NOMO-1 treated with DMSO at 0.1 percent for 48 hours (cell line): ENCODE measurements at regions not wholly inside any gene's neighbourhood (a gene's known extent, or its start where the extent isn't known, plus 50 kb on each side); places are given as distances from the start of the nearest gene placed in this dataset.
A peak's percentile ranks its signal among the peaks of the same experiment; 100 is the strongest.

Experiments
- DNase-seq: peaks from one replicate; lab custom pipeline; 2025; ENCODE audit not compliant: unreplicated experiment; lab: John Stamatoyannopoulos, UW

DNA sequence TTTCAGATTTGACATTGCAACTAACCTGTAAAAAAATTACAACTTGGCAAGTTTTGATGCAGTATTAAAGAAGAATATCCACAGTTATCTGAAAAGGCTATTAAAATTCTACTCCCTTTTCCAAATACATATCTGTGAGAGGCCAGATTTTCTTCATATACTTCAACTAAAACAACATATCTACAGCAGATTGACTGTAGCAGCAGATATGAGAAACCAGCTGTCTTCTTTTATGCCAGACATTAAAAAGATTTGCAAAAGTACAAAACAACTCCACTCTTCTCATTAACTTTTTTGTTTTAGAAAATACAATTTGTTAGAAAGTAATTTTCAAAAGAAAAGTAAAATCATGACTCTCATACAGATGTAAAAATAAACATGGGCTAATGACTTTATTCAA, 281.1 kb upstream of the PCSK5 start:
- DNase-seq: no peak

DNA sequence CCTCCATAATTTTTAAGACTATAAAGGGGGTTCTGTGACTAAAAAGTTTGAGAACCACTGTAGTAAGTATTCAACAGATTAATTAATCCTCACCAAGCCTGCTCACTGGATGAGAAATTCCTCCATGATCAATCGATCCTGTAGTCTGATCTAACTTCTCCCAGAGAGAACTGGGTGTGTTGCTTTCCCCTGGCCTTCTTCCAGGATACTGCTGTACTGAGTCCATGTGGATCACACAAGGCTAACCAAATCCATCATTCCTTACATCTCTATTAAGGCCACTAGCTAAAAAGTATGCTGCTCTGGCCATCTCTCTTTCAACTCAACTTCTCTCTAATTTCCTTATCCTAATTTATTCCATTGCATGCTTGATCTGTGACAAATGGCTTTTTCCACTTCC, 280.2 kb upstream of the PCSK5 start:
- DNase-seq: no peak

DNA sequence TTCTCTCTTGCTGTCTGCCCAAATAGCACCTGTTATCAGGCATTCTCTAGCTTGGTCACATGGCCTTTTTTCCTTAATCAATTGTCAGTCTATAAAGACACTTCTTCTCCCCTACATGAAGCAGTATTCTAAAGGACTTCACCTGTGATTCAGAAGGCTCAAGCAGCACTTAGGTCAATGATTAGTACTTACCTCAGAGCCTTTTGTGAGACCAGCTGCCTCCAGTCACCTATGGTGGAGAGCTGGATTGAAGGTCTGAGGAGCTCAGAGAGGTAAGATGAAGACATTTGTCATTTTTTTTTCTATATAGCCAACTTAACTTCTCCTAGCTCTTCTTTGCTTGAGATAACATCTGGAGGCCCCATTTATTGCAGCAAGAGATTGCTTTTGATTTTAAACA, 278.3 kb upstream of the PCSK5 start:
- no peak for DNase-seq

DNA sequence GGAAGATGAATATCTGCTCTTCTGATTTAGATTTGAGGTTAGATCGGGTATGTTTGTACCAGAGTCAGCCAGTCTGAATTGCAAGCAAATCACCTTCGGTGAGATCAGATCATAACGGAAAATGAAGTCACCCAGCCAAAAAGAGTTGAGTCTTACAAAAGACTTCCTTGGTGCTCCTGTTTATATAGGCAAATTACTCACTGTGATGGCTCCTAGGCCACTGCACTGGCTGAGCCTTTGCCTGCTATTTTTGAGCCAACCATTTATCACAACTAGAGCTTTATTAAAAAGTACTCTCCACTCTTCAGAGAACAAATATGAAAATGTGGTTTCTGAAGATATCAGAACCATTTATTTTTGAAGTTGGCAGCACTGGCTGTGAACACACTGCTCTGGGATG, 277.7 kb upstream of the PCSK5 start:
- no peak for DNase-seq

DNA sequence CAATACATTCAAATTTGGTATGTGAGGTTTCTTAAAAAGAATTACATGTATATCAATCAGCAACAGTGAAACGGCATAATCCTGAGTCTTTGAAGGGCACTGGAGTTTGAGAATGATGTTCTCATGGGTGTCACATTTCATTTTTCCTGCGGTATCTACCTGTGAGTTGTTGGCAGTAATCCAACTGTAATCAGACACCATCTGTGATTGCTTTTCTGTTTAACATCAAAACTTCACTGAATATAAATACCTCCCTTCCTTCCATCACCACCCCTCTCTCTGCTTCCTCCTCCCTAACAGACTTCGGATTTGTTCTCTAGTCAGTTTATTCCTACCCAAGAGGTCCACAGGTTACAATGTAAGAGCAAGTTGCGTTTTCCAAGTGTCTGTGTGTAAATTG, 275.2 kb upstream of the PCSK5 start:
- DNase-seq: no peak

DNA sequence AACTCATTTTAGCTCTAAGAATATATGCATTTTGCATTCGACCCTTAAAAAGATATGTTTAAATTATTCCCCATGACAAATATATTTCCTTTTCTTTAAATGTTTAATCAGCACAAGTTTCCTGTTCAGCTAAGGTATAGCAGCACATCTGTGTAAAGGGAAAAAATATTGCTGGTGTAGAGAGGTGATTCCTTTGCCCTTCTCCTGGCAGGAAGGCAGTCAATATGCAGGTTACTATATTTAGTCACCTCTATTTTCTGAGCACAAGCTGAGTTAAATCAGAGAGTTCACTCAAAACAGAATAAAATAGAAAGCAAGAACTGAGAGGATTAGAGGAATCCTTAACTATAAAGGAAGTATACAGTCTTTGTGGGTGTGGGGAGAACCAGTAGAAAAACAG, 274.4 kb upstream of the PCSK5 start:
- DNase-seq: no peak

DNA sequence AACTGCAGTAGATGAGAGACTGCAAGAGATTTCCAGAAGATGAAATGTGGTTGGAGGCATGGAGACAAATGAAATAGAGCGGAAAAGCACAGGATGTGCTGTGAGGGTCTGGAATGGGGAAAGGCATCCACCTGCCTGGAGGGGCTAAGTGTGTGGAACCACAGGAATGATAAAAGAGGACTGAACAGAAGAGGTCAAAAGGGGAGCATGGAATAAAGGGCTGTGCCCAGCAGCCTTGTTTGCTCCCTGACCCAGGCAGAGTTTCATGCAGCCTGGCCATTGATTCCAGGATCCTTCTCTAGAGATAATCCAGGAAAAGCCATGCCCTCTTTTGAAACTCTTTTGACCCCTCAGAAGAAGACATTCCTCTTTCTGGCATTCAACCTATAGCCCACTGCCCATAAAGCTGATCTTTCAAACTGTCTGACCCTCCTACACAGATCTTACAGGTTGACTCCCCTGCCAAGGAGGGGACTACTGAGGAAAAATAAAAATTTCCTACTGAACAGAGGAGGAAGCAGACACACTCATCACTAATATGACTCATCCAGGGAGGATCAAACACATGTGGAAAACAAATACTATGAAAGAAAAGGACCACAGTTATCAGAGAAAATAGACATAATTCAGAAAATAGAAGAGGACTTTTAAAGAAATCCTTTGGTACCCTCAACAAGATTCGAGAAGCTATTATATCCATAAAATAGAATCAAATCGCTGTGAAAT, 273.5 kb upstream of the PCSK5 start:
- no peak for DNase-seq

DNA sequence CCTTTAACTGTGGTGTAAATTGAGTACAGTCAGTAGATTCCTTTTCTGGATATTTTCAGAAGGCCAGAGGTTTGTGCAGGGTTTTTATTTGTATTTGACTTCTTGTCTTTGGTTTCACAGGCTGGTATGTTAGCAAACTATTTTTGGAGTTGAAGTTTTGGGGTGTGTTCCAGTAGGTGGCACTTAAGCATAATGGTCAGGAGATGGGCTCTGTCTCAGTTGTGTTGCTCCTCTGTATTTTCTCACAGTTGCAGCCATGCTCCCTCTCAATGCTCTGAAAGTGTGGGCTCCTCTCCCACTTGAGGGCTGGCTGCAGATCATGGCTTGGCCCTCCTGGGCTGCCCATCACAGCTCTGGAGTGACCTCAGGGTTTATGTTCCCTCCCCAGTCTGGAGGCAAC, 267.0 kb upstream of the PCSK5 start:
- no peak for DNase-seq

DNA sequence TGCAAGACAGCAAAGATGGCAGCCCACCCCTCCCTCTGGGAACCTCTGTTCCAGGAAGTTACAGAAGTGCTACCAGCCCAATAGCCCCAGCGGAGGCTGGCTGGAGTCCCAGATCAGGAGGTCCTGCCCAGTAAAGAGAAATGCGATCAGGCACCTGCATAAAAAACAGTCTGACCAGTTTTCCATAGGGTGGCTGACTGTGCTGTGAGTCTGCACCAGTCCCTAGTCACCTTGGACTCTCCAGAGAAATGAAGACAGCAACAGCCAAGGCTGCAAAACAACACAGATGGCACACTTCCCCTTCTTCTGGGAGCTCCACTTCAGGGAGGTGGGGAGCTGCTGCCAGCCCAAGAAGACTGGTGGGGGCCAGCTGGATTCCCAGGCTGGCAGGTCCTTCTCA, 265.5 kb upstream of the PCSK5 start:
- DNase-seq: no peak

DNA sequence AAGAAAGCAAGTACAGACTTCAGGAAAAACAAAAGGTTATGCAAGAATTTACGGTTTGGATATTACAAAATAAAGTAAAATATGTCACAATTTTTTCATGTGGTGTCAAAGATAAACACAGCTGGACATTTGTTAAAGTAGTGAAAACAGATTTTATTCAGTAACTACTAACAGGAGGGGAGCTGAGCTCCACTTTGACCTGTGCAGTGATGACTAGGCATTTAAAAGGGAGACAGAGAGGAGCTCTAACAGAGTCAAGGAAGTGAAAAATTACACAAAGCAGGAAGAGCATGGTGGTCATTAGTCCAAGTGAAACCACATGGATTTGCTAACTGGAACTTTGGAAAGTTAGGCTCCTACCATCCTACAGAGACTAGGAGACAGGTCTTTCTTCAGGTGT, 263.6 kb upstream of the PCSK5 start:
- DNase-seq: peak; percentile 22

DNA sequence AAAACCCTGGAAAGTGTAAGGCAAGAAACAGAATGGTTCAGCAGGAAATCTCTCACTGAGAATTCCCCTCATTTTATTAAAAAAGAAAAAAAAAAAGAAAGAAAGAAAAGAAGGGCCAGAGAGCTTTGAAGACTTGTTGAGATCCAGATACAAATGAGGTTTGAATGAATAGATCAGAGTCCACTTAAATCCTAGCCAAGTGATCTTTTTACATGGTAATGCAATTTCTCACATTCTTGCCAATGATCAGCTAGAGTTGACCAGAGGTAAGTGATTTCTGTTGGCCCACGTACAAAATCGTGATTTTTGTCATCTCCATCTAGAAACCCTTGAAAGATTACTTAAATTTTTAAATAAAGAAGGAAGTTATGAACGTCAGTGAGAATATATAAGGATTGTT, 261.5 kb upstream of the PCSK5 start:
- no peak for DNase-seq

DNA sequence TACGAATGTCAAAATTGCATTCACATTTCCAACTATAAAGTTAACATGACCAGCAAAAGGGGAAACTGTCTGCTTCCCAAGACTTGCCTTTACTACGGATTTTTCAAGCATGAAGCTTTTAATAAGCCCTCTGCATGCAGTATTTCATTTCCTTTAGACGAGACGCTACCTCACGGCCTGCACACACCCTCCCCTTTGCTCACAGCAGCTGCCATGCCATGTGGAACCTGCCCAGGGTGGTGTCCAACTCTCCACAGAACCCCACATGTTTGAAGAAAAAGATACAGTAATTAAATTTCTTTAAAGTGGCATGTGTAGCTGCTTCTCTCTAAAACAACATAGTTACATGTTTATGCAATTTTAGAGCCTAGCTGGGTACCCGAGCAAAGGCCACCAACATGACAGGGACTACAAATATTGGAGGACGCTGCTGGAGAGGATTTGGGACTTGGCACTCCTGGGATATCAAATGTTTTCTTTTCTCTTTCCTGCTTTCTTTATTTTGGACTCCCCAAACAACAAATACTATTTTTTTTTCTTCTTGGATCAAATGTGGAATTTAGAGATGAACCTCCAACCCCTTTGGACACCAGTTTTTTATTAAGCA, 256.9 kb upstream of the PCSK5 start:
- DNase-seq: no peak

DNA sequence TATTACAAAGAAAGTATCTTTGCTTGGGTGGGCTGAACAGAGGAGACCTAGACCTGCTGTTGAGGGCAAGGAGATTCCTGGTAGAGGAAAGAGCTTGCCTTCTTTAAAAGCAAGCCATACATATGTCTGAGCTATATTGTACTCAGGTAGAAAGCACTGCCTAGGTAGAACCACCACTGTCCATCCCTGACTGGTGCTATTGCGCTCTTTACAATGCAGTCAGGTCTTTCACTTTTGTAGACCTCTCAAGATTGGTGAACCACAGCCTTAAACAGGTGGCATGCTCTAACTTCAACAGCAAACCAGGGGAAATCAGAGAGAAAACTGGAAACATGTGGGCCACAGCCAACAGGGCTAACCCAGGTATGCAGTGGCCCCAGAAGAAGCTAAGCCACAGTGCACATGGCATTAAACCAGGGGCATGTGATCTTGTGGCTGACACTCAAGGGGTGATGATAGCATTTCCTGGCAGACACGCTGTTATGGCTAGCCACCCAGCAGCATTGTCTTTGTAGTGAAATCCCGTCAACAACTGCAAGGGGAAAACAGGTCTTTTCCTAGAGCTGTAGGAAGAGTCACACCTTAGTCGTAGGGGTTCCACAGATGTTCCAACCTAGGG, 253.9 kb upstream of the PCSK5 start:
- no peak for DNase-seq

DNA sequence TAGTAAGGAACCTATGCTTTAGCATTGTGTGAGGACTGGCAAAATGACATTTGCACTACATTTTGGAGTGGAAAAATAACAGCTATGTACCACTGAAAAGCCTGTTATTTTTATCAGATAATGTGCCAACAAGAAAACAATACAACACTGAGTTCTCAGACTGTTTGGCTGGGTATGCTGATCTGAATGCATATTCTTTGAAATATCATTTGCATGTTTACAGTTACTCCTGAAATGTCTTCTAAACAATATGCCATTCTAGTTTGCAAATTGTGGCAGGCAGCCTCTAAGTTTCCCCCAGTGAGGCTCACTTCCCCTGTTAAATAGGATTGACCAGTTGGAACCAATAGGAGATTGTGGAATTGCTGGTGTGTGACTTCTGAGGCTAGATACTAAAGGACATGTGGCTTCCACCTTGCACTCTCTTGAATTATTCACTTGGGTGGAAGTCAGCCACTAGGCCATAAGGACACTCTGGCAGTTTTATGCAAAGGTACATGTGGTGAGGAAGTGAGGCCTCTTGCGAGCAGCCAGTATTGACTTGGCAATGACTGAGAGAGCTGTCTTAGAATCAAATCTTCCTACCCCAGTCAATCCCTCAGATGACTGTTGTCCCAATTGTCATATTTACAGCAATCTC, 250.4 kb upstream of the PCSK5 start:
- no peak for DNase-seq

DNA sequence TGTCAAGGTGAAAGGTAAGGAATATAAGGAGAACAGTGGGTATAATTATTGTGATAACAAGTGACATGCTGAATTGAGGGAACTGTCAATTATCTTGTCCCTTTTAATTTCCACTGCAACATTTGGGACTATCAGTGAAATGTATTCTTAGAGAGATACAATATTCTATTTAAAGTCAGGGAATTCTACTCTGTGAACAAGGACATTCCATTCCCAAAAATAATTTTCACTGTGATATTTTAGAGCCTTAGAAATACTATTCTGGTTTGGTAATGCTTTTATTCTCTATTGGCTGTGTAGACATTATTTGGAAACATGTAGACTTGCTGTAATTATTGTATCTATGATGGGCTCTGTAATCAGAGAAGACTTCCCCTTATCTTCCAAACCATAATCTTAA, 248.0 kb upstream of the PCSK5 start:
- no peak for DNase-seq

DNA sequence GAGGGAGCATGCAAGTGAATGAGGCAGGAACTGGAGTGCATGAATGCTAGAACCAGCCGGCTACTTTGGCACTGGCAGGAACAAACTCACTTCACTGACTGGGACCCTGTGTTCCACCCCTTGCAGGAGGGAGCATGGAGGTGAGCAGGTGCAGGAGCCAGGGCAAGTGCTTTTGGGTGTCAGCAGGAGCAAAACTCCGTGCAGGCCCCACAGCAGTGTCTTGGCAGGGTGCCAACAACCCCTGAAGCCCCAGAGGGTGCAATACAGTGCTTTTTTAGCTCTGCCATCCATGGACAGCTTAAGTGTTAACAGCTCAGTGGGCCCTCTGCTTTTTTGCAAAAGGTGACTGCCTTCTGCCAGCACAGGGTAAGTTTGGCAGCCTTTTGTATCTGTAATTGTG, 245.8 kb upstream of the PCSK5 start:
- no peak for DNase-seq

DNA sequence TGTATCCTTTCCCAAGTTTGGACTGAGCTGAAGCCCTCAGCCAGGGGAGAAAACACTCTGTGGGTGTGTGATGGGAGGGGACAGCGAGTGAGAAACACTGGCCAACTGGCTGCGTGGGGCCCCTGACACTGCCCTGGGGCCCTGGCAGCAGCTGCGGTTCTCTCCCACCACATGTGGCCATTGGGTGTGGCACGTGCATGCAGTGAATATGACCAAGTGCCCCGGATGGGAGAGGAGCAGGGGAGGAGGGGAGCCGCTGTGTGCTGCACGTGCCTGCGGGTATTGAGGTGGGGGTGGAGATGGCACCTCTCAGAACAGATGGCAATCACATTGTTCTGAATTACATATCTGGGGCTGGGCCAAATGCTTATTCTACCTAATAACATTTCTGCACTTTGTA, 242.4 kb upstream of the PCSK5 start:
- DNase-seq: no peak

DNA sequence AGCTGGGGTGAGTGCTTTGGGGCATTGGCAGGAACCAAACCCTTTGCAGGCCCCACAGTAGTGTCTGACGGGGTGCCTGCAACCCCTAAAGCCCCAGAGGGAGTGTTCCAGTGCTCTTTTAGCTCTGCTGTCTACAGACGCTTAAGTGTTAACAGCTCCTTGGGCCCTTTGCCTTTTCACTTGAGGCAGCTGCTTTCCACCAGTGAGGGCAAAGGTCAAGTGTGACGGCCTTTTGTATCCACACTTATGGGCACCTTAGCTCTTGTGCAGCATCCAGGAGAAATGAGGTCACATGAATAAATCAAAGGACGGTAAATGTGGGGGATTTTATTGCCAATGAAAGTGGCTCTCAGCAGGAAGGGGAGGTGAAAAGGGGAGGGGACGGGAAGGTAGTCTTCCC, 241.4 kb upstream of the PCSK5 start:
- DNase-seq: no peak

DNA sequence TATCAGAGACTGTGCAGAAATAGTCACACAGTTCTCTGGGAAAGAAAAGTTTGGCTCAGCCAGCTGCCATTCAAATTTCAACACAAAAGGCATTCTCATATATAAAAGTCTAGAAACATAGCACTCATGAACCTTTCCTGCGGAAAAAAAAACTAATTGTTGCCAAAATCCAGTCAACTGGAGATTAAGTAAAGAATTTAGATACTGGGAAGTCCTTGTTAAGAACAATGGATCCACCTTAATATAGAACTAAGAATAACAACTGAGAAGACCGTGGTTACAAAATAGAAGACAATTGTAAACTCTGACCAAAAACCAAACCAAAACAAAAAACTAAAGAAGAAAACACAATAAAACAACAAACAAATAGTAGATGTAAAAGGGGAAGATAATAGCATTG, 238.8 kb upstream of the PCSK5 start:
- no peak for DNase-seq

DNA sequence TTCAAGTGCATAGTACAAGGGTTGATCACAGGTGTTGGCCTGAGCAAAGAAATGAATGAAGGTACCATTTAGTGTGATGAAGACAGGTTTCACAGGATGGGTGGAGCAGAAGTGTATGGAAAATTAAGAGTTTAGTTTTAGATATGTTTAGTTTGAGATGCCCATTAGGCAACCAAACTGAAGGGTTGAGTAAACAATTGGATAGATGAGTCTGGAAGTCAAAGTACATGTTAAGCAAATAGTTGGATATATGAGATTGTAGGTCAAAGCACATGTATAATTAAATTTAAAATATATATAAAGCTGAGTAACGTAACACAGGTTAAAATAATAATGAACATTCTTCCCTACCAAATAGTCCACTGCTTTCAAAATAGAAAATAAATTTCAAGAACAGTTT, 237.1 kb upstream of the PCSK5 start:
- no peak for DNase-seq

DNA sequence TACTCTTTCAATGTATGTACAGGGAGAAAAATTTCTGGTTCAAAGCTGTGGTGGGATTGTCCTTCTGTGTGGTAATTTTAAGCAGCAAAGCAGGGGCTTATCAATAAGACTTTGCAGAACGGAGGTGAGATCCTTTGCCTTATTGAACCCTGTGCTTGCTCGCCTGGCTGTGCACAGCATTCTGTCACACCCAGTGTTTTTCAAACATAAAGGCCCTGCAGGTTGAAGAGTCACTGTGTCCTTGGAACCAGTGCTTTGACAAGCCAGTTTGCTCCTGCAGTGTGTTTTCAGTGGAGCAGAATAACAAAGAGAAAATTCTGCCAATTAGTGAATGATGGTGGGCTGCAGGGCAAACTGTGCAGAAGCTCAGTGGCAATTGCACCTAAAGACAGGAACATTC, 236.7 kb upstream of the PCSK5 start:
- no peak for DNase-seq

DNA sequence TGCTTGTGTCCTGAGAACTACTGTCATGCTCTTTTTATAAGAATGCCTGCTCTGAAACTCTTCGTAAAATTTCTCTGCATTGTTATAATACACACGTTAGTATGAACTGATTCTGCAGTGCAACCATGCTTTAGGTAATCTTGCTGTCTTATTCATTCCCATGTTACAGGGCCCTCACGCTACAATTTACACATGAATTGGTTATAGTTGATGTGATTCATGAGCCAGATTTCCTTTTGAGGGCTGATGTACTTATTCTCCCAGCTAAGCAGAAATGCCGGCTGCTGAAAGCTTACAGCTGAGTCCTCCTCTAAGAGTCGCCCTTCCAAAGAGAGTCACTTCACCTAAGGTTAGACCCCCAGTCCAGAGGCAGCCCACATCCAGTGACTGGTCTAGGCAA, 233.5 kb upstream of the PCSK5 start:
- no peak for DNase-seq
